Fibroblast of gingiva (primary cell): ENCODE measurements at regions not wholly inside any gene's neighbourhood (a gene's known extent, or its start where the extent isn't known, plus 50 kb on each side); places are given as distances from the start of the nearest gene placed in this dataset.
A peak's percentile ranks its signal among the peaks of the same experiment; 100 is the strongest.
"Not testable (repeated sequence)": the region's sequence is repeated elsewhere in the genome, so short reads cannot be mapped to it uniquely, and the experiment has no call there.

Experiments used
- DNase-seq: peaks from one replicate; pipeline ENCODE4 v3.0.0-alpha.2; 2011; ENCODE audit warnings: low read depth

DNA sequence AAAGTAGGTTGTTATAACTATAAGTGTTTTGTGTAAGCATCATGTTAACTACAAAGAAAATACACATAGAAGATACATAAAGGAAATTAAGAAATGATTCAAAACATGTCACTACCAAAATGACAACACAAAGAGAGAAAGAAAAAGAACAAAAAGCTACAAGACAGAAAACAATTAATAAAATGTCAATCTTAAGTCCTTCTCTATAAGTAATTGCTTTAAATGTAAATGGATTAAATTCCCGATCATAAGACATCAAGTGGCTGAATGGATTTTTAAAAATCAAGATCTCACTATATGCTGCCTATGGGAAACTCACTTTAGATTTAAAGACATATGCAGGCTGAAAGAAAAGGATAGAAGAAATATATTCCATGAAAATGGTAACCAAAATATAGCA is 232.3 kb upstream of the NFIA start:
- no peak for DNase-seq

DNA sequence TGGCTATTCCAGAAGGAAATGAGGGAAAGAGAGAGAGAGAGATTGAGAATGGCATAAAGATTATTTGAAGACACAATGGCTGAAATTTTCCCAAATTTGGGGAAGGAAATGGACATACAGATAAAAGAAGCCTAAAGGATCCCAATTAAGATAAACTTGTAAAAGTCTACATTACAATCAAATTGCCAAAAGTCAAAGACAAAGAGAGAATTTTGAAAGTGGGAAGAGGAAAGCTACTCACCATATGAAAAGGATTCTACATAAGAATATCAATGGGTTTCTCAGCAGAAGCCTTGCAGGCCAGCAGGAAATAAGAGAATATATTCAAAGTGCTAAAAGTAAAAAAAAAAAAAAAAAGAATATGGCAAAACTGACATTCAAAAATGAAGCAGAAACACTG is 233.0 kb upstream of the NFIA start:
- no peak for DNase-seq

DNA sequence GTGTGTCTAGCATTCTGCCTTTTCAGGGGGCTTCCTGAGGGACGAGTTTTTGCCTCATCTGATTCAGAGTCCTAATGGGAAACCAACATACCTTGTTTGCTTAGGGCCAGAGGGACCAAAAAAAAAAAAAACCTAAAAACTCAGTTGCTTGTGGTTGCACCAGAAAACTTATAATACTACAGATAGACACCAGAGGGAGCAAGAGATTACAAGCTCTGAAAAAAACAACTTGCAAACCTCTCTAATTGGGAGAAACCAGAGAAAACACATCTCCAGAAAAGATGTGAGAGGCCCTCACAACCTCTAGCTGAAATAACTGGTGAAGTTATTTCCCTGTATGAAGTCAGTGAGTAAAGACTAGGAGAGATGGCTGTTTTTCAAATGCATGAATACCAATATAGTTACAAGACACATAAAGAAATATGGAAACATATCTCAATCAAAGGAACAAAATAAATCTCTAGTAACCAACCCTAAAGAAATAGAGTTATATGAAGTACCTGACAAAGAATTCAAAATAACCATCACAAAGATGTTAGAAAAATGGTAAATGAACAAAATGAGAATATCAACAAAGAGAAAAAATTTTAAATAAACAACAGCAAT is 233.7 kb upstream of the NFIA start:
- DNase-seq = peak; percentile 46

DNA sequence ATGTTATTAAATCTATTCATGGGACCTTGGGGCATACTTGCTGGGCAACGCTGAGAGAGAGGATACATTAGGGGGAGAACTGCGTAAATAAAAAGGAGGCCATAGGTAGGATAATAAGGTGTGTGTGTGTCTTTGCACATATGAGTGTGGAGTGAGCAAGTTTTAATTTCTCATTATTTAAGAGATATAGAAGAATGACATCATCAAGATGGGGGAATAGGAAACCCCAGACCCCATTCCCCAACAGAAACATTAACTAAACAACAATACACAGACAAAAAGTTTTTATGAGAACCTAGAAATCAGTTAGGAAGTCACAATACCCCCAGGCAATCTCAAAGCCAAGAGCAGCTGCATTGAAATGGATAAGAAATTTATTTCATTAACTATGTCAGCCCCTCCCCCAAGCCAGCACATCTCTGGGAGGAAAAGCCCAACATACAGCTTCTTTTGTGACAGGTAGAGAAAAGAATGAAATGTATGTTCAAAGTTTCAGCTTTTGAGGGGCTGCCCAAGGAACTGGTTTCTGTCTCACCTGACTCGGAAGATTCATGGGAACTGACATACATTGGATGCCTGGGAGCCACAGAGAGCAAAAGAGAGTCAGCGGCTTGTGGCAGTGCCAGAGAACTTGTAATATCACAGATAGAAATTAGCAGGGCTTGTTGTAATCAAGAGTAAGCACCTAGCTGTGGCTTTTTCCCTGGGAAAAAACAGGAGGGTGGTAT is 234.3 kb upstream of the NFIA start:
- DNase-seq = no peak

DNA sequence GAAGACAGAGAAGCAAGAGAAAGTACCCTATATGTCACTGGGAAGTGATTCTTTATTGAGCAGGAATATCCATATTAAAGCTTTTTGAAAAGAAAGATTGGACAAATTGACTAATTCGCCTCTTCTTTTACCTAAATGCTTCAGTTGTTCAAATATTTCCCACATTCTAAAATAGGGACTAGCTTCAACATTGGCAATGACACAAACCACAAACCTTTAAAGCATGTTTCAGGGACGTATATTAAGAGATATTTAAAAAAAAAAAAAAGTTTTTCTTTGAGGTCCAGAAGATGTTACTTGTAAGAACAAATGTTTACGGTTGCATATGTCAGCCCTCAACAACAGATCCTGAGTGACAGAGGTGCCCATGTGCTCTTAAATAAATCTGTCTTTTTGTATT is 235.0 kb upstream of the NFIA start:
- DNase-seq = no peak

DNA sequence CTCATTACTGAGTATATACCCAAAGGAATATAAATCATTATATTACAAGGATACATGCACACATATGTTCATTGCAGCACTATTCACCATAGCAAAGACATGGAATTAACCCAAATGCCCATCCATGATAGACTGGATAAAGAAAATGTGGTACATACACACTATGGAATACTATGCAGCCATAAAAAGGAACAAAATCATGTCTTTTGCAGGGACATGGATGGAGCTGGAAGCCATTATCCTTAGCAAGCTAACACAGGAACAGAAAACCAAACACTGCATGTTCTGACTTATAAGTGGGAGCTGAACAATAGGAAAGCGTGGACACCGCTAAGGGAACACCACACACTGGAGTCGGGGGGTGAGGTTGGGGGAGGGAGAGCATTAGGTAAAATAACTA is 236.7 kb upstream of the NFIA start:
- DNase-seq = not testable (repeated sequence)

DNA sequence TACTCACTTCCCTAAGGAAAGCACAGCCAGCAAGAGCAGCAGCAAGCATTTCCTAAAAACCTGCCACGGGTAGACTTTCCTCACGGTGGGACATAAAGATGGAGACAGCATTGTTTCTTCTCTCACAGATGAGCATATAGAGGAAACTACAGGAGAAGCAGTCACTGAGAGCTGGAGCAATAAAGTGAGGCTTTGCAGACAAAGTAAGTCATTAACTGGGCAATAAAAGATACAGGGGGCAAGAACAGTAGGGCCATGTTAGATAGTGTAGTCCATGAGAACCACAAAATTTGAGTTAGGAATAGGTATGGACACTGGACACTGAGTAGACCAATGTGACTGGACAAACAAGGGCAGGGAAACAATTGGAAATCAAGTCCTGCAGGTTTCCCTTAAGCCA is 240.1 kb upstream of the NFIA start:
- no peak for DNase-seq

DNA sequence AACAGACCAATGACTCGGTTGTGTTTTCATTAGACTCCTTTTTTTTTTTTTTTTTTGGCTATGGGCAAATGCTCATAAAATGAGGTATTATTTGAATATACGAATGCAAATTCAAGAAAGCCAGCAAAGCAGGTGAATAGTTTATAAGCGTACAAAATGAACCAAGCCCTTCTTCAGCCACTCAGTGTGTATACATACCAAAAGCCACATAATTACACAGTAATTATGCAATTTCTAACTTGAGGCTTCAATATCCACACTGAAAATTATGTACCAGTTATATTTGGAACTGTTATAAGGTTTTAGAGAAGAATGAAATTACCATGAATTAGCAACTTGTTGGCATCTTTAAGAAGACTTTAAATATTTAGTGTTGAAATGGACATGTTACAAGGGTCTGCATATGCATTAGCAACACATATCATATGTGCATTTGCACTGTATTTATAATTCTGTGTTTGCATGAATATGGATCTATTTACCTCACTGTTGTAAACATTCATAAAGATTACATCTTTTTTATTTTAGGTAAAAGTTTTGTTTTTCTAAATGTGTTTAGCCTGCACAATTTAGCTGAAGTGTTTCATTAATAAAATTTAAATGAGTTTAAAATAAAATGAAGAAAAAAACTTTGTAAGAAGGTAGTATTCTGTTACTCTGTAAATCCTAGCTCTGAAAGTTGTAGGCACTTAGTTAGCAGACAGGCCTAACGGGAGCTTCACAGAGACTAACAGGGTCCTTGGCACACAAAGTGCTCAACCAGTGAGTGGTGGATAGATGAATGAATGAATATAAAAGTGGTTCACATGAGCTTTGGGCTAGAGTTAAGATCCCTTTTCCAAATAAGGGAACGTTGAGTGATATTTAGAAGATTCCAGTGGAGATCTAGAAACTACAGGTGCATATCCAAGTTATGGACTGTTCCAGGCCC is 241.0 kb upstream of the NFIA start:
- DNase-seq = no peak

DNA sequence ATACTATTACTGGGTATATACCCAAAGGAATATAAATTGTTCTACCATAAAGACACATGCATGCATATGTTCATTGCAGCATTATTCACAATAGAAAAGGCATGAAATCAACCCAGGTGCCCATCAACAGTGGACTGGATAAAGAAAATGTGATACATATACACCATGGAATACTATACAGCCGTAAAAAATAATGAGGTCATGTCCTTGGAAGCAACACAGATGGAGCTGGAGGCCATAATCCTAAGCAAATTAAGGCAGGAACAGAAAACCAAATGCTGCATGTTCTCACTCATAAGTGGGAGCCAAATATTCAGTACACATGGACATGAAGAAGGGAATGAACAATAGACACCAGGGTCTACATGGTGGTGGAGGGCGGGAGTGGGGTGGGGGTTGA is 241.9 kb upstream of the NFIA start:
- not testable (repeated sequence) for DNase-seq

DNA sequence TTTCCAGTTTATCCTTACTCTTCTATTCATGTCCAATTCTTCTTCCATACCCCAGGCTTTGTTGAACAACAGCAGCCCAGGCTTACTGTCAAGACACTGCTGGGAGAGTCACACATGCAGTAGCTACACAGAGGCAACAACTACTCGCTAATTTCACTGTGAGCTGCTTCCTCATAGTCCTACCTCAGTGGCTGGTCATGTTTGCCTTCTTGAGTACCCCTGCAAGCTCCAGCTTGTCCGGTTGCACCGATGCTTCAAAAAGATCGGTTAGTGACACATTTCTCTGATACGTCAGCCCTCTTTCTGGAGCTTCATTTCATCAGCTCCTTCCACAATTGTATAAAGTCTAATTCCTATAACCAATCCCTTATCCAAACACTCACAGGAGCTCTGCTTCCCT is 246.7 kb upstream of the NFIA start:
- no peak for DNase-seq

DNA sequence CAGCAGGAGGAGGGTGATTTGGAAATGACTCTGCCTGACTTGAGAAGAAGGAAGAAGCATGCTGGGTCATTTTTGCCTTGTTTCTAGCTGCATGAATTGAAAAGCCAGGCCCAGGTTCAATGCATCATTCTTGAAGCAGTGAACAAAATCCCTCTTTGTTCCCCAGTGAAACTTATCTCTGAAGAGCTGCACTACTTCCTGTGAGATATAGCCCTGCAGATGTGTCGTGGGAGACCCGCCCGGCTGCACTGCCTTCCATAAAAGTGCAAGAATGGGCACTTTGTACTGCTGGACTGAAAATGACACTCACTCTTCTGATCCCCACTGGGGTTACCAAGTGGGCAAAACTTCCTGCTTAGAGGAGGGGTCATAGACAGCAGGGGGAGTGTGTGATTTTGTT is 249.2 kb upstream of the NFIA start:
- no peak for DNase-seq

DNA sequence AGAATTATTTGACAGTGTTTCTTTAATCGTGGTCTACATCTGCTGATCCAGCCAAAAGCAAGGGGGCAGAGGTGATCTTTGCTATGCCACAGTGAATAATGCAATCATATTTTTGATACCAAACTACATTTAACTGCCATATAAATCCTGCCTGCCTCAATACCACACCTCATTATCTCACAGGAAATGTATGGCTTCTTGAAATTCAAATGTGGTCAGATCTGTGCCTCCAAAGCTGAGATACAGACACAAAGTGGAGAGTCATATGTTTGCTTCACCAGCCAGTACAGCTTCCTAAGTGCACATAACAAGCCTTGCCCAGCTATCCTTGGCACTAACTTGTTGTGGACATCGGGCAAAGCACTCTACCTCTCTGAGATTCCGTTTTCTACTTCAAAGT is 250.0 kb upstream of the NFIA start:
- DNase-seq = no peak

DNA sequence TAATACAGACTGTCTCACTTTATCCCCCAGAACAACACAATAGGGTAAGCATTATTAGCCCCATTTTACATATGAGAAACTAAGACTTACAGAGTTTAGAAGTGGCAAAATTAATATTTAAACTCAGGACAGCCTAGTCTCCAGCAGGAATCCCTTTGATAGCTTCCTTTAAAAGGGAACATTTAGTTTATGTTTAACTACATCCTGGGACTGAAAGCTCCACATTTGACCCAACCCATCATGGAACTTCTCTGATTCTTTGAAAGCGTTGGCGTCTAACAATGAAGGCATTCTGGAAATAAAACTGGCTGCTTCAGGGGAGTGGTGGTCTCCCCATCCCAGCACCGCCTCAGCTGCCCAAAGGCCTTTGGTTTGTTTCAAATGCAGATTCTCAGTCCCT is 250.6 kb upstream of the NFIA start:
- DNase-seq = no peak

DNA sequence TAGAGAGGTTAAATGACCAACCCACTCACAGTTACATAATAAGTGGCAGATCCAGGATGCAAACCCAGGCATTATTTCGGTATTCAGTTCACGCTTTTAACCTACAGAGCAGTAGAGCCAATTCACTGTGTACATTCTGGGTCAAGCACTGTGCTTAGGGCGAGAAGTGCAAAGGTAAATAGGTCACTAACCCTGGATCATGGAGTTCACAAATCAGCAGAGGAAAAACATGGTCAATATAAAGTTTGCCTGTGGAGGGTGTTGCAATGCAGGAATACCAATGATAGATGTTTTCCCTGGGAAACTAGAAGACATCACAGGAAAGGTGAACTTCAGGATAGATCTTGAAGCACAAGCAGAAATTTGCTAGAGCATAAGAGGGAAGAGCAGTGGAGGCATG is 253.4 kb upstream of the NFIA start:
- no peak for DNase-seq

DNA sequence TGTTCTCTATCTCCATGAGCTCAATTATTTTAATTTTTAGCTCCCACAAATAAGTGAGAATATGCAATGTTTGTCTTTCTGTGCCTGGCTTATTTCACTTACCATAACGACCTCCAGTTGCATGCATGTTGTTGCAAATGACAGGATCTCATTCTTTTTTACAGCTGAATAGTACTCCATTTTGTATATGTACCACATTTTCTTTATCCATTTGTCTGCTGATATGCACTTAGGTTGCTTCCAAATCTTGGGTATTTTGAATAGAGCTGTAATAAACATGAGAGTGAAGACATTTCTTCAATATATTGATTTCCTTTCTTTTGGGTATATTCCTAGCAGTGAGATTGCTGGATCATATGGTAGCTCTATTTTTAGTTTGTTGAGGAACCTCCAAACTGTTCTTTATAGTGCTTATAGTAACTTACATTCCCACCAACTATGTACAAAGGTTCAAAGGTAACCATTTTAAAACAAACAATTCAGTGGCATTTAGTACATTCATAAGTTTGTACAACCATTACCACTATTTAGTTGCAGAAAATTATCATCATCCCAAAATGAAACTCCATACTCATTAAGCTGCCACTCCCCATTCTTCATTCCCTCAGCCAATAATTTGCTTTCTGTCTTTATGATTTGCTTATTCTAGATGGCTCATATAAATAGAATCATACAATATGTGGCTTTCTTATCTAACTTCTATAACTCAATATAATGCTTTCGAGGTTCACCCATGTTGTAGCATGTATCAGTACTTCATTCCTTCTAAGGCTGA is 255.9 kb upstream of the NFIA start:
- DNase-seq = no peak

DNA sequence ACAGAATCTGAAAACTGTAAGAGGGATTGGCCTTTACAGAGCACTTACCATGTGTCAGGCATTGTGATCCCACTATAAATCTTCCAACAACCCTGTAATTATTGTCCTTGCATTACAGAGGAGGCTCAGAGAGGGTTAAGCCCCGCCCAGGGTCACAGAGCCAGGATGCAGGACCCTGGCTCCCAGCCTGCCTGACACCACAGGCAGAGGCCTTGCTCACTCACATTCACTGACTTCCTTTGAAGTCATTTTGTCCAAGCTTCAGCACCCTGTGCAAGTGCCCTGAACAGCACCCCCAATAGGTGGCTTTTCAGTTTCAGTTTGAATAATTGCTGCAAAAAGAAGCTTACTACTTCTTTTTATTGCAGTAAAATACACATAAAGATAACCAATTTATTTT is 256.8 kb upstream of the NFIA start:
- DNase-seq = no peak

DNA sequence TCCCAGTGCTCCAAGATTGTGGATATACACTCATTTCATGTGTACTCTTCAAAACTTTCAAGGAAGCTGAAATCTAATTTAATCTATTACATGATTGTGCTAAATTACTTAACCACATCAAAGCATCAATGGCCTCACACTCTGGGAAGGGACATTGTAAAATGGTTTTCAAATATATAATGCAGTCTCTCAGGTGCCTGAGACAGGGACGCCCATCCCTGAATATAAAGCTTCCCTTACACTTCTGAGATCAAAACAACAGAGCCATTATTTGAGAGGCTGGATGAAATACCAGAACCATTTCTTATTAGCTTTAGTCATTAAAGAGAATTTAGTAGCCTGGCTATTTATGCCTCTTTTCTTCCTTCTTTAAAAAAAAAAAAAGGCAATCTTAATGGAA is 259.2 kb upstream of the NFIA start:
- no peak for DNase-seq

DNA sequence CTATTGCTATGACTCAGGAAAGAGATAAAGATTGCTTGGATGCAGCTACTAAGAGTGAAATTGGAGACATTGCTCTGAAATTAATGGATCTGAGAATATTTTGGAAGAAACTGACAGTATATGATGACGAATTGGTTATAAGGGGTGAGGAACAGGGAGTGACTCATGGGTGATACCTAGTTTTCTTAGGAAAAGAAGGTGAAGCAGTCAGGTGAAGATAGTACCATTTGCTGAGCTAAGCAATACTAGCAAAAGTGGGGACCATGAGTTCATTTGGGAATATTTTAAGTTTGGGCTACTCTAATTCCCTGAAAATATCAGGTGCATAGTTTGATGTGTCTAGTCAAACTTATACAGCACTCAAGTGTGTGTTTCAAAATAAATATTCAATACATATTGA is 260.1 kb upstream of the NFIA start:
- DNase-seq = no peak

DNA sequence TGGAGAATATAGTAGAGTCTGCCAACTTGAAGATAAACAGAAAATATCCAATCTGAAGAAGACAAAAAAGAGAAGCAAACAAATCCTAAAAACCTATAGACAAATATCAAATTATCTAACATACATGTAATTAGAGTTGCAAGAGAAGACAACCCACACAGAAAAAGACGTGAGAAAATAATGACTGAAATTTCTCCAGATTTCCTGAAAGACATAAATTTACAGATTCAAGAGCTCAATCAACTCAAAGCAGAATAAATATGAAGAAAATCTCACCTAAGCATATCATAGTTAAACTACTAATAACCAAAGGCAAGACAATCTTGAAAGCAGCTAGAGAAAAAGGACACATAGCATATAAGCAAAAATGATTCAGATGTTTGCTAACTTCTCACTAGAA is 261.2 kb upstream of the NFIA start:
- DNase-seq = no peak

DNA sequence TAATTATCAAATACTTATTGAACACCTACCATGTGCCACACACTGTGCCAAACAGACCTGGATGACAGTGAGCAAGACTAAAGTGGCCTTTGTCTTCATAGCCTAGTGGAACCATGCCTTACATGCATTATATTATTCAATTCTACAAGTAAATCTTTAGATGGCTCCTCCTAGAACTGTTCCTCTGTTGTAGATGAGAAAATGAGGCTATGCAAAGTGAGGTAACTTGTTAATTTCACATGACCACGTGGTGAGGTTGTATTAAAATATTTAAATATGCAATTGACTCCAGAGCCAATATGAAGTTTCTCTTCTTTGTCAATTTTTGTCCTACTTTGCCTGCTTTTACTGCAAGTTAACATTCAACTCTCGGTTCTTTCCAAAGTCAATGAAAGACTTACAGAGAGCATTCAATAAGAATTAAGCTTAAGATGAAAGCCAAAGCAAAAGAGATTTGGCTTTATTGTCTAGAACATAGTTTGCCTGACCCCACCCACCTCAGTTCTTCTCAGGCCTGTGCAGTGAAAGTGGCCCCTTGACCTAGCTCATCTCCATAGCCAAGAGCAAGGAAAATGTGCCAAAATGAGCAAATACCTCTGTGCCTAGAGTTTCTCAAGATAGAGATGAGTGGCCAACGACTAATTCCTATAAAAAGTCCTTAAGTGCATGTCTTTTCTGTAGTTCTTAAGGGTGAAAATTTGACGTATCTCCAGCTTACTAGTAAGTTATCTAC is 263.2 kb upstream of the NFIA start:
- no peak for DNase-seq

DNA sequence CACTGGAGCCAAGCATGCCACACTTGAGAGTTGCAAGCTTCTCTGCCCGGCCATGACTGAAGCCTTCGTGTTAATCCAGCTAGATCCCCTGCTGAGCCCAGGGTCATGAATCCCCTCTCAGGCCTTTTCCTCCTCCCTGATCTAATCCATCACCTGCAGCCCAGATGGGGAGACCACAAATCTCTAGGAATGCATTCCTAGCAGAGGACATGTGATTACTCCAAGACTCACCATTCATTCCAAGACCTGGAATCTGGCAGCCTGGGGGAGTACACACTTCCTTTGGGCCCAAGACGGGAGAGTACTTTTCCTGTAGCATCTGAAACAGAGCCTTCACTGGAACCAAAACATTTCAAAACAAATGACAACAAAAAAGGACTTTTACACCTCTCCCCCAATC is 269.3 kb upstream of the NFIA start:
- no peak for DNase-seq
